Activated T-helper 9 cell treated with anti-CD3 and anti-CD28 coated beads, Interleukin-2, amount 50 U/mL, for 16 hours (primary cell): ENCODE measurements at regions not wholly inside any gene's neighbourhood (a gene's known extent, or its start where the extent isn't known, plus 50 kb on each side); places are given as distances from the start of the nearest gene placed in this dataset.

Experiments
- DNase-seq: peaks from one replicate; pipeline ENCODE4 v3.0.0-alpha.2; 2020; ENCODE audit warnings: low read depth

DNA sequence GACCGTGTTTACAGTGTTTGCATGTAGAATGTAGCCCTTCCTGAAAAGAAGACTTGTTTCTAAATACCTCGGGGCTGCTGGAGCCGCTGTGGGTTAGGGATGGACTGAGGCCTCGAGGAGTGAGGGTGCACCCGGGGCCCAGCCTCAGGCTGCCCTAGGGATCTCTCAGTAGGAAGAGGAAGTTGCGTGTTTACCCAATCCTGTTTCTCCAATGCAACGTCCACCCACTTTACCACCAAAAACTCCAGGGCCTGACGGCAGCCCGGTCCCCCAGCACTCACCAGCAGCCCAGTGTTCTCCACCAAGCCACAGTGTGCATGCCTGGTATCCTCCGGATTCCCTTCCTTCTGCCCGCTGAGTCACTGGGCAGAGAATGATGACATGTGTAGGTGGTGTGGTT, 255.8 kb downstream of the GLI2 start:
- DNase-seq, result no peak

DNA sequence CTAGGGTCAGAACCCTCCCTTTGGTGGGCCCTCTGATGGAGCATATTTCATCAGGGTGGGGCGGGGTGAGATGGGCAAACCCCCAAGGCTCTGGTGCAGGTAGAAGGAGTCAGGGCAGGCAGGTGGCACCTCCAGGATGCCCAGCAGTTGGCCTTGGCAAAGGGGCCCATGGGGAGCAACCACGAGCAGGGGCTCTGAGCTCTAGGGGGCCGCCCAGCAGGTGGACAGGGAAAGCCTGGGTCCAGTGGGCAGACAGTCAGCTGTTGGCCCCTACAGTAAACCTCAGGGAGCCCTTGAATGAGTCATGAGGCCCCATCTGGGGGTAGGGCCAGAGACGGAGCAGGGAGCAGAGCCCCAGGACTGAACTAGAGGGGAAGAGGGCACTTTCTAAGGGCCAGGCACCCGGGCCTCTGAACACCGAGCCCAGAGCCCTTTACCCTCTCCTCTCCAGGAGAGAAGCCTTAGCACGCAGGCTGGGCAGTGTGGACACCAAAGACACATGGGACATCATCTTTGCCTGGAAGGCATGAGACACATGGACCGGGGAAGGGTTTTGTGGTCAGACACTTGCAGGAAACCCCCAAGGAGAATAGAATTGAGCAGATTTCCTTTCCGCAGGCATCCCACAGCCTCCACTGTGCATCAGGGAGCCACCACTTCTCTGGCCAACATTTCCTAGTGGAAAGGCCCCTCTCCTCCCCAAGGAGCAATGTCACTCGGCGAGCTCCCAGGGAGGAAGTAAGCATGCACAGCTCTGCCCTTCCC, 257.3 kb downstream of the GLI2 start:
- DNase-seq, result no peak

DNA sequence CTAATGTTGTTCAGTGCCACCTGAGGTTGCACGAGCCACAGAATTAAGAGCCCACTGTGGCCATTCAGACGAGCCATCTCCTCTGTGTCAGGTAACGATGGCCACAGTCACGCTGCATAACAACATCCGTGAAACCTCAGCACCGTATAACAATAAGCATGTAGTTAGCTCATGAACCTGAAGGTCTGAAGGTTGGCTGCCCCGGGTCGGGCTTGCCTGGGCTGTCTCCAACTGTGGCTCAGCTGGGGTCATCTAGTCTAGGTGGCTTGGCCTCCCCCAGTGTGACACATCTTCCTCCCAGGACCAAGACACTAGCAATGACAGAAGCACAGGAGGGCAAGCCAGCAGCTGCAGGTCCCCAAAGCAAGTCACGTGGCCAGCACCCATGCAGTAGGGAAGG, 258.0 kb downstream of the GLI2 start:
- DNase-seq, result no peak

DNA sequence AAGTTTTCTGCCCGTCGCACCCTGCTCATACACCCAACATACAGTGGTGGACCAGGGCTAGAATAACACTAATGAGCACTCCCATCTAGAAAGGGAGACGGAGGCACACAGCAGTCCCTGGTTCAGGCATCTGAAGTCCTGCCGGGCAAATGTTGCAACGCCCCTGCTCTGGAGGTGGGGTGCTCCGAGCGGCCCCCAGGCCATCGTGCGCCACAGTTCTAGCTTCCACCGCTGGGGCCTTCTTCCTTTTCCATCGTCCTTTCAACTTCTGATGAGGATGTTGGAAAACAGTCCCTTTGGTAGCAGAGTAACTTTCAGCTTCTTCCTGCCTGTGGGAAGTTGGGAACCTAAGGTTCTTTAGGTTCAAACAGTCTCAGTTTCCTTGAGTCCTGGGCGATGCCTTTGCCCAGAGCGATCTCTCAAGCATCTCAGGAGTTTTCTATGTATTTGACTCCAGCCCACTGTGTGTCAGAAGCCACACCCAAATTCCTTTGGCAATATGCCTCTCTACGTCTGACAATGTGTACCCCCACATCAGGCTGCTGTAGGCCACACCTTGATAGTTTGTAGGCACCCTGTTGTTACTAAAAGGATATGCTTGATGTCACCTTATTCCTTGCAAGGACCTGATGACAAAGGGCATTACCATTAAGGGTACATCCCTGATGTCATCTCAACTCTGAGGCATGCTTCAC, 258.8 kb downstream of the GLI2 start:
- DNase-seq, result no peak

DNA sequence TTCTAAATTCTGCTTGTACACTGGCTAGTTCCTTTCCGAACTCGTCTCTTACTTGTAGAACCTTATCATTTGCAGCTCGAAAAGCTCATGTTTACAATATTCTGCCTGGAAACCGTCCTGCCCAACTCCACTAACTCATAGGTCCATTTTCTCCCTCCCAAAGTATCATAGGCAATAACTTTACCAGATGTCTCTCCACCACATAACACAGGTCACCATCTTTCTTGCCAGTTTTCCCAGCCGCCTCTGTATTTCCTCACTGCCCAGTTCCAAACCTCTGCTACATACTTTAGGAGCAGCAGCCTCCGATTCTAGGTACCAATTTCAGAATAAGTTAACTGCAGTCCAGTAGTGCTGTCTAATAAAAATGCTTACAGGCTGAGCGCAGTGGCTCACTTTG, 259.5 kb downstream of the GLI2 start:
- DNase-seq, result no peak

DNA sequence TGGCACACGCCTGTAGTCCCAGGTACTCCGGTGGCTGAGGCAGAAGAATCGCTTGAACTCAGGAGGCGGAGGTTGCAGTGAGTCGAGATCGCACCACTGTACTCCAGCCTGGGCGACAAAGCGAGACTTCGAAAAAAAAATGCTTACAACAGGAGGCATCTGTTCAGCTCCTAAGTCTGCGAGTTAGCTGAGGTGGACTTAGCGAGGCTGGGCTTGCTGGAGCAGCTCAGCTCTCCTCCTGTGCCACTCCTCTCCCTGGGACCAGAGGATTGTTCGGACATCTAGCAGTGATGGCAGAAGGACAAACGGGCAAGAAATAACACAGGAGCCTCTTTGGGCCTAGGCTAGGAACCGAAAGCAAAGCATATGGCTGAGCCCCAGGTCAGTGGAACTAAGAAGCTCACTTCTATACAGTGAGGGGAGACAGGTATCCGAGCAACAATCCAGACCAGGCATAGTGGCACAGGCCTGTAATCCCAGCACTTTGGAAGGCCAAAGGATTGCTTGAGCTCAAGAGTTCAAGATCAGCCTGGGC, 260.1 kb downstream of the GLI2 start:
- no peak for DNase-seq

DNA sequence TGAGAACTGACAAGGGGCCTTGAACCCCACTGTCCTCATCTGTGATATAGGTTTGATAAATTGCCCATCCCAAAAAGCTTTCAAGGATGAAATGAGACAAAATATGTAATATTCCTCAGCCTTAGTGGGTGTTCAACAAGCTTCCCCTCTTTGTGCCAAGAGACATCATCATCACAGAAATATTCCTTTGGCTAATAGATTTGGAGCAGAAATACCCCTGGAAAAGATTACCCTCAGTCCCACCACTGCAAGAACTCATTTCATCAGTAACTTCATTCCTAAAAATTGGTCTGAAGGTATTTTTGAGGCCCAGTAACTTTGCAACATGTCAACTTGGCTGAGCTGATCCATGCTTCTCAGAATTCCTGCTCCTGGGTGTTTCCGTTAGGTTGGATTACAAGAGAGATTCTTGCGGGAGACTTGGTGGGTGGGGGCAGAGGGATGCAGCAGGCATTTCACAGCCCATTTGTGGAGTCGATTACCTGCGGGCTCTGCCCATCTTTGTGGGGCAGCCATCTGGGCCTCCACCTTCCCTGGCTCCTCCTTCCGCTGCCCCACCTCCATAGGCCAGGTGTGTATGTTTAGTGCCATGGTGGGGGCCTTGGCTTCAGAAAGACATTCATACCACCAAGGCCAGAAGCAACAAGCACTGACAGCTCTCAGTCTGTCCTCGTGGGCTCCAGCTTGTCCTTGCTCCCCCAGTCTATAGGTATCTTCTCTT, 263.9 kb downstream of the GLI2 start:
- DNase-seq, result no peak

DNA sequence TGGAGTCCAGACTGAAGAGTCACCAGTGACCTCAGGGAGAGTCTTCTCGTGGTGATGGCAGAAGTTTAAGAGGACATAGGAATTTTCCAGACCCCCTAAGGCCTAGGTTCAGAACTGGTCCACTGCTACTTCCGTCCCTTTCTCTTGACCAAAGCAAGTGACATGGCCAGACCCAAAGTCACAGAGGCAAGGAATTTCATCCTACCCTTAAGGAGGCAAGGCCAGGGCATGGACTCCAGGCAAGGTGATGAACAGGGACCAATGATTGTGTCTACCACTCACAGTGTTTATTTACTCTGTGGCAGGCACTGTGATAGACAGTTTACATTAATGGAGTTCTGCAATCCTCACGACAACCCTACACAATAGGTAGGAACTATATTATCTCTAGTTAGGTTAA, 265.1 kb downstream of the GLI2 start:
- DNase-seq, result no peak

DNA sequence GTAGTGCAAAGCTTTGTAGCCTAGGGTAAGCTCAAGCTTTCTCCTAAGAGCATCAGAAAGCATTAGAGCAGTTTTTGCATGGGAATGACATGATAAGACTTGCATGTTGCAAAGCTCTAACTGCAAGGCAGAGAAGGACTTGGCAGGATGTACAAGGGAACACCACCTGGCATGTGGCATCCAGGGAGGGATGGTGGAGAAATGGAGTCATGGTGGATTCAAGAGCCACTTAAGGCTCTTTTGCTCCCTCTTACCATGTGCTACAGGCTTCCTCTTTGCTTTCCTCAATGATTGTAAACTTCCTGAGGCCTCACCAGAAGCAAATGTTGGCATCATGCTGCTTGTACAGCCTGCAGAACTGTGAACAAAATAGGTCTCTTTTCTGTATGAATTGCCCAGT, 266.0 kb downstream of the GLI2 start:
- DNase-seq, result no peak

DNA sequence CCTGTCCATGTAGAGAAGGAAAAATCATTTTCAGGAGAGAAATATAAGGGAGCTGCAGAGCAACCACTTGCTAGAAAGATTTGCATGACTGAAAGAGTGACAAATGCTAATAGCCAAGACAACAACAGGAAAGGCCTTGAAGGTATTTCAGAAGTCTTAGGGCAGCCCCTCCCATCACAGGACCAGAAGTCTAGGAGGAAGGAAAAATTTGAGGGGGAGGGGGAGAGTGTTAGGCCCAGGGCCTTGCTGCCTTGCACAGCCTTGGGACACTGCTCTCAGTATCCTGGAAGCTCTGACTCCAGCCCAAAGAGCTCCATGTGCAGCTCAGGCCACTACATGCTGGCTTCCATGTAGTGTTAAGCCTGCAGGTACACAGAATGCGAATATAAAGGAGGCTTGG, 266.9 kb downstream of the GLI2 start:
- no peak for DNase-seq

DNA sequence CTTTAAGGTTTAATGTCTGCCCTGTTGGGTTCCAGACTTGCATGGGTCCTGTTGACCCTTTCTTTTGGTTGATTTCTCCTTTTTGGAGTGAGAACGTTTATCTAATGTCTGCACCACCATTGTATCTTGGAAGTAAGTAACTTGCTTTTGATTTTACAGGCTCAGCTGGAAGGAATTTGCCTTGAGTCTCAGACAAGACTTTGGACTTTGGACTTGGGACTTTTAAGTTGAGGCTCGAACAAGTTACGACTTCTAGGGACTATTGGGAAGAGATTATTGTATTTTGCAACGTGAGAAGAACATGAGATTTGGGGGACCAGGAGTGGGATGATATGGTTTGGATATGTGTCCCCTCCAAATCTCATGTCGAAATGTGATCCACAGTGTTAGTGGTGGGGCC, 267.7 kb downstream of the GLI2 start:
- no peak for DNase-seq

DNA sequence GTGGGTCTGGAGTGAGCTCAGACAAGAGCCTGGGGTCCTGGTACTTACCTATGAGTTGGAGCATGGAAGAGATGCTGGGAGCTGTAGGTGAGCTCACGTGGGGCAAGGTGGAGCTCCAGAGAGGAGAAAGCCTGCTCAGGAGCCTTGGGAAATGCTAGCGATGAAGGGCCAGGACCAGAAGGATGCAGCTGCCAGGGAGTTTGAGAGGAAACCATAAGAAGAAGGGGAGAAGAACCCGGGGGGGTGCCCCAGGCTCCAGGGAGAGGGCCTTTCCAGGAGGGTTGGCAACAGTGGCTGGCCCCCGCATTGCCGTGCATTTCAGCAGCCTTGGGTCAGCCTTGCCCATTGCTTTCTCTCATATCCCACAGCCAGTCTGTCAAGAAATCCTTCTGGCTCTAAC, 268.7 kb downstream of the GLI2 start:
- no peak for DNase-seq

DNA sequence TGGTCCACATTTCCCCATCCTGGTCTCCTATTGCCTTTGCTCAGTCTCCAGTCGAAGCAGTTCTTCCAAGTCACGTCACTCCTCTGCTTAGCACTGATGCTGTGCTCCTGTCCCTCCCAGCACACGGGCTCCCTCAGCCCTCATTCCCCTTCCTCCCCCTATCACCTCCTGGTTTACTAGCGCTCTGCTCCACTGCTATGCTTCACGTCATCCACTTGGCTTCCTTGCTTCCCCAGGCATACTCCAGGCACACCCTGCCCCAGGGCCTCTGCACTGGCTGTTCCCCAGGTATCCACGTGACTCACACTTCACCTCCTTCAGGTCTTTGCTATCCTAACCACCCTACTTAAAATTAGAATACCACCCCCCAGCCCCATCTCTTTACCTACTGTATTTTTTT, 269.3 kb downstream of the GLI2 start:
- no peak for DNase-seq

DNA sequence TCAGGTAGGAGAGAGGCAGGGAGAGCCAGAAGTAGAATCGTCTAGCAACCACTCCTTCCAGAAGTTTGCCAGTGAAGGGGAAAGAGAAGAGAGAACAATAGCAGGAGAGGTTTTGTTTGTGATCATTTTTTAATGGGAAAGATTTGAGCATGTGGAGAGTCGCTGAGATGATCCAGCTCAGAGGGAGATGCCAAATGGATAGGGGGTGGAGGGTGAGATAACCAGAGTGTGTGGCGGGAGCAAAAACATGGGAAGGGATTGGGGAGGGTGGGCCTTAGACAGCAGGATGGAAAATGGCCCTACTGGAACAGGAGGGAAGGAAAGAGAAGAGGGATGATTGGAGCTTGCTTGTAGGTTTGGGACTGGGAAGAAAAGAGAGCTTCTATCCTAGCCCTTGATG, 269.8 kb downstream of the GLI2 start:
- DNase-seq, result no peak

DNA sequence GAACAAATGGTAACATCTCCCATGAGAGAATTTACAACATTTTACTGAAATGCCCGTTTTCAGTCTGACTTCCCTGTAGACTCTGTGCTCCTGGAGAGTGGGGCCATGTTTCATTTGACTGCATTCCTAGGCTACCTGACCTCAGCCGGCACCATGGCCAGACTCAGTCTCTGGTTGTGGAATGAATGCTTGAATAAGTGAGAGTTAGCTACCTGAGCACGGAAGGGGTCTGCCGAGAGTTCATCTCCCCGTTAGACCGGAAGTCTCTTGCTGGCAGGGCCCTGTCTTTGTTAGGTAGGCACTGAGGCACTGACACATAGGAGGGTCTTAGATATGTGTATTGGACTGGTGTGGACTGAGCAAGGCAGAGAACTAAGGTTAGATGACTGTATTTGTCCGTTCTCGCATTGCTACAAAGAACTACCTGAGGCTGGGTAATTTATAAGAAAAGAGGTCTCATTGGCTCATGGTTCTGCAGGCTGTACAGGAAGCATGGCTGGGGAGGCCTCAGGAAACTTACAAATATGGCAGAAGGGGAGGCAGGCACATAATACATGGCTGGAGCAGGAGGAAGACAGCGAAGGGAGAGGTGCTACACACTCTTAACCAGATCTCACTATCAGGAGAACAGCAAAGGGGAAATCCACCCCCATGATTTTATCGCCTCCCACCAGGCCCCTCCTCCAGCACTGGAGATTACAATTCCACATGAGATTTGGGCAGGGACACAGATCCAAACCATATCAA, 271.2 kb downstream of the GLI2 start:
- no peak for DNase-seq

DNA sequence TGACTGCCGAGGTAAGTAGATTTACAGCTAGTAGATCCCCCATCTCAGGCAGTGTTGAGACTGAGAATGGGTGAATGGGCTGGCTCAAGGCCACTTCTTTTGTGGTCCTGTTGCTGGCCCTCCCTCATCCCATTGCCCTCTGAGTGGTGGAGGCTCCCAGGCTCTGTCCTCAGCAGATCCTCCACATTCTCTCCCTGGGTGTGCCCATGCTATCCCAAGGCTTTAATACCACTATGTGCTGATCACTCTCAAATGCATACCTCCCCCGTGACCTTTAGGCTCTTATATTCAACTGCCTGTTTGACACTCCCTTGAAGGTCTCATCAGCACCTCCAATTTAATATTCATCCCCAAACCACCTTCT, 271.8 kb downstream of the GLI2 start:
- no peak for DNase-seq

DNA sequence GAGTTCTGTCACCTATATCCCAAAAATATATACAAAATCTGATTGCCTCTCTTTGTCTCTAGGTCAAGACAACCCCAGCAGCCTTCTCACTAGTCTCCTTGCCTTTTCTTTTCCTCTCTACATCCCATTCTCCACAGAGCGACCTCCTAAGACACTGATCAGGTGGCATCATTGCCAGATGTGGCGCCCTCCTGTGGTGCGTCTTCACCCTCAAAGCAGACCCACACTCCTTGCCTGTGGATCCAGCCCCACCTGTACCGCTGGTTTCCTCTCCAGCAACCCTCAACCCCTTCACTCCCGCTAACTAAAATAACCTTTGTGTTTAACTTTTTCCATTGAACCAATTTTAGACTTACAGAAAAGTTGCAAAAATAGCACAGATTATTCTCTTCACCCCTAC, 273.3 kb downstream of the GLI2 start:
- DNase-seq, result no peak

DNA sequence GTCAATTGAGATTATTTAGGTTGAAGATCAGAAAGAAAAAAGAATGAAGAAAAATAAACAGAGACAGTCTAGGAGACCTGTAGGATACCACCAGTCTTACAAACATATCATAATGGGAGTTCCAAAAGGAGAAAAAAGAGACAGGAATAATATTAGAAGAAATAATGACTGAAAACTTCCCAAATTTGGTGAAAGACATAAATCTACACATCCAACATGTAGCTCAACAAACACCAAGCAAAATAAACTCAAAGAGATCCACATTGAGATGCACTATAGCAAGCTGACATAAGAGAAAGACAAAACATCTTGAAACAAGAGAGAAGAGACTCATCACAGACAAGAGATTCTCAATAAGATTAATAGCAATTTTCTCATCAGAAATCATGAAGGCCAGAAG, 274.0 kb downstream of the TFCP2L1 start:
- DNase-seq, result no peak

DNA sequence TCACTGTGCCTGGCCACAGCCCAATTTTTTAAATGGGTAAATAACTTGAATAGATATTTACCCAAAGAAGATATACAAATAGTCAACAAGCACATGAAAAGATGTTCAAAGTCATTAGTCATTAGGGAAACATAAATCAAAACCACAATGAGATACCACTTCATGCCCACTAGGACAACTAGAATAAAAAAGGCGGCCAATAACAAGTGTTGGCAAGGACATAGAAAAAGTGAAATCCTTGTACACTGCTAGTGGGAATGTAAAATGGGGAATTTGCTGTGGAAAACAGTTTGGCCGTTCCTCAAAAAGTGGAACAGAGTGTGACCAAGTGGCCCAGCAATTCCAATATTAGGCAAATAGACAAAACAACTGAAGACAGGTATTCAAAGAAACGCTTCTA, 270.1 kb downstream of the TFCP2L1 start:
- no peak for DNase-seq

DNA sequence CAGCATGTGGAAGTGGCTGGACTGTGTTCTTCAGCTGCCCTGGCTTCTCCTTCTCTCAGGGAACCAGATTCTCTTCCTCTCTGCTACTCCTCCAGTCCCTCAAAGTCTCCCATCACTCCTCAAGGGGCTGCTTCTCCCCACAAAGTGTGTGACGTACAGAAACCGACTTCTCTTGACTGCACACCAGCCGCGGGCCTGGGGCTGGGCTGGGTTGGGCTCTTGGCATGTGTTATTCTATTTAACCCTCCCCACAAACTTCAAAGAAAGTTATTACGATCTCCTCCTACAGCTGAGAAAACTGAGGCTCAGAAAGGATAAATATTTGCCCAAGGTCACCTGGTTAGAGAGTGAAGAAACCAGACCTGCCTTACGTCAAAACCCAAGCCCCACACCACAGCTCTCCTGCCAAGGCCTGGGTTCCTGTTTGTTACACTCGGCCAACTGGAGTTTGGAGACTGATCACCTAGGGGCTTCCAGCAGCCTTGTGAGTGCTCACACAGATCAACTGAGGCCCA, 269.0 kb downstream of the TFCP2L1 start:
- no peak for DNase-seq

DNA sequence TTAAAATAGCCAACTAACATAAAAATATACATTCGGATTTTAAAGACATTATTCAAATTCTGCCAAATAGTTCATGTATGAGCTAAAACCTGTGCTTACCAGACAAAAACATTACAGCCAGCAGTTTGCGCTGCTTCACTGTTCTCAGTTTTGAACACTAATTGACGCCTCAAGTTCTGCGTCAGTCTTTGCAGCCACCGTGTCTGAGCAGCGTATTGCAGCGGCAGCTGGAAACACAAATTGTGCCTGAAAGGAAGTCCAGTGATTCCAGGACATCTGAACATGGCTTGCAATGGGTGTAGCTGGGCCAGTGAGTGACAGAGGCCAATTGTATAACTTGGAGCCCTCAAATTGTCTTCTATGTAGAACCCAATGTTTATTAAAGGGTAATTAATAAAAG, 267.6 kb downstream of the TFCP2L1 start:
- no peak for DNase-seq
